Cardiac muscle cell (in vitro differentiated cells and primary cell): ENCODE measurements at regions not wholly inside any gene's neighbourhood (a gene's known extent, or its start where the extent isn't known, plus 50 kb on each side); places are given as distances from the start of the nearest gene placed in this dataset.

ENCODE experiments used
- DNase-seq, 2 donors: peaks; one replicate each; pipeline versions ENCODE4 v3.0.0 to v3.0.0-alpha.2; 2010 to 2017; ENCODE audit warnings: low read depth in 1 of 2, low spot score in 1 of 2
- H3K27ac ChIP-seq: fragments of 200-600 bp; sonication (generic); 2 replicates; pipeline ENCODE4 v1.5.1; 2016
- H3K27me3 ChIP-seq: fragments of 200-600 bp; sonication (generic); 2 replicates; pipeline ENCODE4 v1.6.0; 2016; ENCODE audit warnings: control low read depth
- H3K36me3 ChIP-seq: fragments of 200-600 bp; sonication (generic); 2 replicates; pipeline ENCODE4 v1.5.1; 2016; ENCODE audit warnings: control low read depth
- H3K4me1 ChIP-seq: fragments of 200-600 bp; sonication (generic); 2 replicates; pipeline ENCODE4 v1.8.1; 2017; ENCODE audit warnings: low read depth, mild to moderate bottlenecking, mixed run types
- H3K4me3 ChIP-seq: fragments of 200-600 bp; sonication (generic); 2 replicates; pipeline ENCODE4 v1.5.1; 2016; ENCODE audit warnings: mild to moderate bottlenecking
- H3K9me3 ChIP-seq: fragments of 200-600 bp; sonication (generic); 2 replicates; pipeline ENCODE4 v1.5.1; 2017; ENCODE audit warnings: low read depth, mild to moderate bottlenecking, control low read depth
- CTCF ChIP-seq: IDR thresholded peaks from 2 replicates; pipeline ENCODE4 v1.5.1; 2012; ENCODE audit warnings: low read depth, mild to moderate bottlenecking, low read length

- H3K9me3 ChIP-seq, result no peaks in the 10 kb centered on the region
- TF ChIP-seq CTCF, result no peak
- DNase-seq, result no peak
- no peaks in the 10 kb centered on the region for H3K36me3 ChIP-seq
- H3K4me3 ChIP-seq, result no peak overlapping the region
- no peak overlapping the region for H3K27ac ChIP-seq
- peaks cover 16% of the 10 kb centered on the region for H3K4me1 ChIP-seq
- H3K27me3 ChIP-seq, result no peaks in the 10 kb centered on the region
Measured at GRCh38 chrX:131944936-131945902, 77.9 kb upstream of the STK26 start.

- no peaks in the 10 kb centered on the region for H3K9me3 ChIP-seq
- peaks cover under 1% of the 10 kb centered on the region for H3K4me1 ChIP-seq
- no peaks in the 10 kb centered on the region for H3K27me3 ChIP-seq
- no peak for TF ChIP-seq CTCF
- H3K36me3 ChIP-seq, result no peaks in the 10 kb centered on the region
- H3K4me3 ChIP-seq, result no peak overlapping the region
- no peak overlapping the region for H3K27ac ChIP-seq
- no peak for DNase-seq
Measured at GRCh38 chrX:131951166-131951565, 71.9 kb upstream of the STK26 start.

- Histone ChIP-seq H3K27me3 (no peaks in the 10 kb centered on the region), H3K27ac (no peak overlapping the region), H3K36me3 (no peaks in the 10 kb centered on the region), H3K9me3 (no peaks in the 10 kb centered on the region), H3K4me3 (no peak overlapping the region), H3K4me1 (no peaks in the 10 kb centered on the region)
- TF ChIP-seq CTCF, result no peak
- no peak for DNase-seq
Measured at GRCh38 chrX:131955099-131955777, 67.9 kb upstream of the STK26 start.

- TF ChIP-seq CTCF, result no peak
- H3K4me3 ChIP-seq, result no peak overlapping the region
- no peaks in the 10 kb centered on the region for H3K27me3 ChIP-seq
- DNase-seq, result no peak
- H3K4me1 ChIP-seq, result no peaks in the 10 kb centered on the region
- no peaks in the 10 kb centered on the region for H3K9me3 ChIP-seq
- no peak overlapping the region for H3K27ac ChIP-seq
- no peaks in the 10 kb centered on the region for H3K36me3 ChIP-seq
Measured at GRCh38 chrX:131958724-131959123, 64.4 kb upstream of the STK26 start.

- Histone ChIP-seq H3K4me3 (no peak overlapping the region), H3K27me3 (no peaks in the 10 kb centered on the region), H3K27ac (no peak overlapping the region), H3K9me3 (no peaks in the 10 kb centered on the region), H3K36me3 (no peaks in the 10 kb centered on the region), H3K4me1 (no peaks in the 10 kb centered on the region)
- no peak for TF ChIP-seq CTCF
- no peak for DNase-seq
Measured at GRCh38 chrX:131970347-131970746, 52.8 kb upstream of the STK26 start.
